ENCODE measurements at regions not wholly inside any gene's neighbourhood (a gene's known extent, or its start where the extent isn't known, plus 50 kb on each side); places are given as distances from the start of the nearest gene placed in this dataset.

- TF ChIP-seq POLR2AphosphoS5 (IDR thresholded peaks at IDR 0.05) (no peak), CTCF (IDR thresholded peaks at IDR 0.05) (no peak)
Observed at GRCh38 chr5:13251623-13252376, 692.7 kb downstream of the DNAH5 start.

Measured in sigmoid colon (tissue), 4 donors.